ENCODE measurements at regions not wholly inside any gene's neighbourhood (a gene's known extent, or its start where the extent isn't known, plus 50 kb on each side); places are given as distances from the start of the nearest gene placed in this dataset.

DNA sequence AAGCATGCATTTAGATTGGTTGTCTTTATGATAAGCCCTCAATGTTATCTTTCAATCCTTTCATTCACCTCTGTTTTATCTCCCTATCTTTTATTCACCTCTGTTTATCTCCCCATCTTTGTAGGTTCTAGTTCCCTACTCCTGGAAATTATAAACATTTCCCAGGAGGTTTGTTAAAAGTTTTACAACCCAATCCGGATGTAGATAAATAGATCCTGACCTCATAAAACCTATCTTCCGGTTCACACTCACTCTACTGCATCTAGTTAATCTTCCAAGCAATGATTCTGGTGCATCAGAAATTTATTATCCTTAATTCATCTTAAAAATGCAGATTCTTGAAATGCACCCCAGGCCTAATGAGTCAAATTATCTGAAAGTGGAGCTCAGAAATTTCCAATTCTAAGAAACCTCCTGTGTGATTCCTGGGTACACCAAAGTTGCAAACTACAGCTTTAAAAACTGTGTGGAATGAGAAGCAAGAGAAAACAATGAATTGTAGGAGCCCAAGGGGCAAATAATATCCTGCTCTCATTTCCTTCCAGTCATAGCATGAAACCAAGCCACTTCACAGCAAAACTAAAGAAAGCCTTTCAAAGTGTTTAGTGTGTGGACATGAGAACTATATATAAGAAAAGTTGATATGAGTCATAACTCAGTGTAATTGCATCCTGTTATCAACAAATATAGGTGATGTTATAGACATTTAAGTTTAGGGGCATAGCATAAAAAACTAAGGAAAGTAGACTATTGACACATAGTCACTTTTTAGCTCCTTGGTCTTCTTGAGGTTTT is 51.1 kb upstream of the UGT8 start:
- H3K4me1 ChIP-seq, result no peaks in the 10 kb centered on the region
- intact Hi-C loops (cut with DNase I), result no loop called here
- H3K27ac ChIP-seq, result no peak overlapping the region
- H3K4me3 ChIP-seq, result no peak overlapping the region
- TF ChIP-seq, protein P1, sequence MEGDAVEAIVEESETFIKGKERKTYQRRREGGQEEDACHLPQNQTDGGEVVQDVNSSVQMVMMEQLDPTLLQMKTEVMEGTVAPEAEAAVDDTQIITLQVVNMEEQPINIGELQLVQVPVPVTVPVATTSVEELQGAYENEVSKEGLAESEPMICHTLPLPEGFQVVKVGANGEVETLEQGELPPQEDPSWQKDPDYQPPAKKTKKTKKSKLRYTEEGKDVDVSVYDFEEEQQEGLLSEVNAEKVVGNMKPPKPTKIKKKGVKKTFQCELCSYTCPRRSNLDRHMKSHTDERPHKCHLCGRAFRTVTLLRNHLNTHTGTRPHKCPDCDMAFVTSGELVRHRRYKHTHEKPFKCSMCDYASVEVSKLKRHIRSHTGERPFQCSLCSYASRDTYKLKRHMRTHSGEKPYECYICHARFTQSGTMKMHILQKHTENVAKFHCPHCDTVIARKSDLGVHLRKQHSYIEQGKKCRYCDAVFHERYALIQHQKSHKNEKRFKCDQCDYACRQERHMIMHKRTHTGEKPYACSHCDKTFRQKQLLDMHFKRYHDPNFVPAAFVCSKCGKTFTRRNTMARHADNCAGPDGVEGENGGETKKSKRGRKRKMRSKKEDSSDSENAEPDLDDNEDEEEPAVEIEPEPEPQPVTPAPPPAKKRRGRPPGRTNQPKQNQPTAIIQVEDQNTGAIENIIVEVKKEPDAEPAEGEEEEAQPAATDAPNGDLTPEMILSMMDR (IDR thresholded peaks at IDR 0.05), result no peak
- no peaks in the 10 kb centered on the region for H3K36me3 ChIP-seq
- WGBS, 2 donors, result 9 to 50% methylated on average over 2 of the region's 2 CpGs
- H3K9me3 ChIP-seq, result no peaks in the 10 kb centered on the region
- H3K27me3 ChIP-seq, result no peaks in the 10 kb centered on the region
- no peak for DNase-seq

Small RNA genes in the stretch of these regions (small RNA-seq; reads per million reads assigned to genes)
- 0 reads per million in 3 donors for gene AC093815.1

Data from sigmoid colon (tissue), 6 donors.